Dedifferentiated amniotic fluid mesenchymal stem cell (primary cell): ENCODE measurements at regions not wholly inside any gene's neighbourhood (a gene's known extent, or its start where the extent isn't known, plus 50 kb on each side); places are given as distances from the start of the nearest gene placed in this dataset.
"Not testable (repeated sequence)": the region's sequence is repeated elsewhere in the genome, so short reads cannot be mapped to it uniquely, and the experiment has no call there.

Experiments
- DNase-seq: peaks from one replicate; pipeline ENCODE4 v3.0.0-alpha.2; 2016; ENCODE audit errors: extremely low spot score

DNA sequence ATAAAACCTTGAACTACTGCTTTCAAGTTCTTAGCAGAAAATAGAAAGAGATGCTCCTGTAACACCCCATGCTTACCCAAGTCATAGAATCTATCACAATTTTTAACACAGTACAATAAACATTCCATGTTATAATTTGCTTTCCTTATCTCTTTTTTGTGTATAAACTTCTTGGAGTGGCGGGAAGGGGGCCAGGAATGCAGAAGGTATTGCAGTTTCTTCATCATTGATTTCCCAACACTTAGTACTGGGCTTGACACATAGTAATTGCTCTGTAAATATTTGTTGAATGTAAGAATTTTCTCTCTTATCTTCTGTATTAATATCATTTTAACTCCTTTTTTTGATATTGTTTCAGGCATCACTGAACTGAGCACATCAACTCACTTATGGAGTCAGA lies 535.8 kb downstream of the KCTD12 start:
- DNase-seq, result no peak

DNA sequence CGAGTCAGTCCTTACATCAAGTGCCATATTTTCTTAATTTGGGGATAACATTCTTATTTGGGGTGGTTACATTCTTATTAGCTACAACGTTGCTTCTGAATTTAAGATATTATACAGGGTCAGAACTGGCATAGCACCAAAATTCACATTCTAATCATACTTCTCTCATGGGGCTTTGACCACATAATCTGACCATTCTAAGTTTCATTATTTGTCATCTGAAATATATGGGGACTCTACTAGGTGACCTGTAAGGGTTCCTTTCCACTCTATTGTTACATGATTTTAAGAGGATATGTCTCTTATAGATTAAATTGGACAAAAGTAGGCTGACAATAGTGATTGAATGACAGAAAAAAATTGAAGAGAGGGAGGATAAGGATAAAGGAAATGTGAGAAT lies 536.5 kb downstream of the KCTD12 start:
- no peak for DNase-seq

DNA sequence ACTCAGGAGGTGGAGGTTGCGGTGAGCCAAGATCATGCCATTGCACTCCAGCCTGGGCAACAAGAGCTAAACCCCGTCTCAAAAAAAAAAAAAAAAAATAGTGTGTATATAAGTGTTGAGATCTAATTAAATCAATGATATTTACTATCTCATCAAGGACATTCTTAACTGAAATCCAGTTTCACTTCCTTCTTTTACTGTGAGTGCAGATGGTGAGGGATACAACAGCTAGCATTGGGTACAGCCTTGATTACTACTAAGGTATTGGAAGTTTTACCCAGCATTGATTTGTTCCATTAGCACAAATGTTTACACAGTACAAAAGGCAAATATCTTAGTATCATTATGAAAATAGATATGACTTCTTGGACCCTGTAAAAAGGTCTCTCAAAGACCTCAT lies 546.6 kb downstream of the KCTD12 start:
- no peak for DNase-seq

- DNase-seq, result no peak
Observed at GRCh38 chr13:76338003-76338402, 548.2 kb downstream of the KCTD12 start.

DNA sequence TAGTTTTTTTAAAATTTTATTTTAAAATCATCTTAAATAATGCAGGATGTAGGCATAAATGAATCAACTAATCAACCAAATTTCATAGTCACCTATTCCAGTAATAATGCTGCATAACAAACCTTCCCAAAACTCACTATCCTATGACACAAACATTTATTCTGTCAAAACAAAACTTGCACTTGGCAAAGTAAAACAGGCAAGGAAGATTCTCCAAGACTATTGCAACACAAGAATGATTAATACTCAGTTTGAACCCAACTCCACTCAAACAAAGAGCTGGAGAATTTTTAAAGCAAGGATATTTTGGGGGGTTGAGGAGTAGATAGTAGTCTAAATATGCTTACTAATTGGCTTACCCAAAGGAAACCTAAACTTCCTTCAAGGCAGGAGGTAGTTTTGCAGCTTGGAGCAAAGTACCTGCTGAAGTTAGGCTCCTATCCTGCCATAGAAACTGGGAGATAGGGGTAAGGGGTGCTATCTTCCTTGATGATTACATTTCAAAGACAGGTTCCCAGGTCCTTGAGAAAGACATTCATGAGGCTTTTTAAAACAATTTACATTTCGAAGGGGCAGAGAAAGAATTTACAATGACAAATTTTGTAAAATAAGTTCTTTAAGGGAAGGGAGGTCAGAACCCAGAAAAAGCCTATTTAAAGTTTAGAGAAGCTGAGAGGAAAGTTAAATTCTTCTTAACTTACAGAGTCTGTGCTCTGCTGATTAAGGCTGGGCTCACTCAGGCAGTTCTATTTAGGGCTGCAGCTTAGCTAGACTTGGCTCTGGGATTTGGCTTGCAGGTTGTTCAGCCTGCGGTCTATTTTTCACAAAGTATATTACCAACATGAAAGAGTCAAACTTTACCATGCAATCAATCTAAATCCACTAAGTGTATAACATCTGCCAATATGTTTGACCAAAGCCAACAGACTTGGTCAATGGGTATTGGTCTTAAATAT lies 549.0 kb downstream of the KCTD12 start:
- no peak for DNase-seq

DNA sequence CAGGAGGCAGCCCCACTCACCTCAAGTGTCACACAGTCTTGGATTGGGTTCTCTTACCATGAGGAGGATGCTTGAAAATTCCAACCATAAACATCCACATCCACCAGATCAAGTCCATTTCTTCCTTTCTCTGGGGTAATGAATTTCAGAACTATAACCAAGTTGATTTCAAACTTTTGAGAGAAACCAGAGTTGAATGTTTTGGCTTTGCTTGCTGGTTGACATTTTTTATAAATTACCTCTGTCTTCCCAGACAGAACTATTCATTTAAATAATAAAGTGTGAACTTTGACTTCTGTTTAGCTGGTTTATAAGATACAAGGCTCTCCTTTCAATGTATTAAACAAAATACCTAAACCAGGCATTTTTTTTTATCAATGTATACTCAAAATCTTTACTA lies 550.7 kb downstream of the KCTD12 start:
- no peak for DNase-seq

DNA sequence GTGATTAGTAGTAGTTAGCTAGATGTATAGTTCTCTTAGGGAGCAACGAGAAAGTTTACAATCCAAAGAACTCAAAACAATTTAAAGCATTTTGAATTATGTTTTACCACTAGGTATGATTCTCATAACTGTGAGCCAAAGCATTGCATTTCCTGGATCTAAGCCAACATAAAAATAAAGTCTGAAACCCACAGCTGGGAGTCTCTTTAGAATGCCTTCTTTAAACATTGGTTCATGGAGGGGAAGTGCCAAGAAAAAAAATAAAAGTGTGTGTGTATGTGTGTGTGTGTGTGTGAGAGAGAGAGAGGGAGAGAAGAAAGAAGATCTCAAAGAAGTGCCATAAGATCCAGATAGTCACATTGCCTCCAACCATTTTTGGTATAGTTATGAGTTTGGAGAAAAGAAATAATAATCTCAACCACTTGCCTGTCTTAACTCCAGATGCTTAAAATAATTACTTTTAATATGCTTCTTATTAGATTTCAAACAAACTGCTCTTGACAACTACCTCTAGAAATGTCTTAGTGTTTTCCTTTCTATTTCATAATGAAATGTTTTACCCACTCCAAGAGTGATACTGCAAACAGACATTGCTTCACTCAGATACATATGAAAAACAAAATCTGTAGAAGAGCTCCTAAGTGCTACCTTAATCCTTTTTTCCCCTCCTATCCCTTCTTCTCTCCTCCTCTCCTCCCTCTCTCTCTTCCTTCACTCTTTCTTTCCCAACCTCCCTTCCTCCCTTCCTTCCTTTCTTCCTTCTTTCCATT lies 554.1 kb downstream of the KCTD12 start:
- peak; percentile 67 for DNase-seq

DNA sequence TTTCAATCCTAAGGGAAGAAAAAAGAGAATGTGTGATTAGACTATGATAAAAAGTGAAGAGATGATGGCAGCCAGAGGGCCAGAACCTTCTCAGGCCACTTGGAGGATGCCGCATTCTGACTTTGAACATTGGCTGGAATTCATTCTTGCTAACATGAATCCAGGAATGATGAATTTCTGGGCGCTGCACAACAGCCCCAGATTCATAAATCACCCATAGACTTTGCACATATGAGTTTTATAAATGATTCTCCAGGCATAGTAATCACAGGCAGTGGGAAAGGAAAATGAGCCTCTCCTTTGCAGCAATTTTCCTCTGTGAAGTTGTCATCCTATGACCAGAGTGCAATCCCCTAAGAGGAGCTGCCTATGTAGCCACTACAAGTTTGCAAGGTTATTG lies 555.4 kb downstream of the KCTD12 start:
- DNase-seq, result no peak

DNA sequence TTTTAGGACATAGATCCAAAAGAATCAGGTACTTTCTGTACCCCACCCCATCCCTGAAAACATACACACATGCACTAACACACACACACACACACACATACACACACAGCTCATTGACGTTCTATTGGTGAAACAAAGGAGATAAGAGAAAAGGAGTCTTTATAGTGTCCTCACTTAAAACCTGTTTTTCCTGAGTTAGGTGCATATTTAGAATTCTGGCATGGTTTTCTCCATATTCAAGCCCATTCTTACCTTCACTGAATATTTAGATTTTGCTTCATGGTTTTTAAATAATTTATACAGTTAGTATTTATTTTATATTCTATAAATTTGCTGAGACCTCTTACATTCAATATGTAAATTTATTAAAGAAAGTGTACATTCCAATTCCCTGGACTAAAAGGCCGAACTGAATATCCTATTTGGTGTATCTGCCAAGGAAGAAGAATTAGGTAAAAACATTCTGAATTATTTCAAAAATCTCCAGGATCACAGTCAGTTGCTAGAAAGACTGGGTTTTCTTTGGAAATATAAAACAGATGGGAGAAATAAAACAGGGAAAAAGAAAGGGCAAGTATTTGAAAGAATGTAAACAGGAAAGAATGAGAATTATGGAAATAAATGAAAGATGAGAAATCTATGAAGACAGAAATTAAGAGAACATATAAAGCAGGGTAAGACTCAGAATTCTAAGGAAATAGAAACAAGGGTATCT lies 556.2 kb downstream of the KCTD12 start:
- no peak for DNase-seq

DNA sequence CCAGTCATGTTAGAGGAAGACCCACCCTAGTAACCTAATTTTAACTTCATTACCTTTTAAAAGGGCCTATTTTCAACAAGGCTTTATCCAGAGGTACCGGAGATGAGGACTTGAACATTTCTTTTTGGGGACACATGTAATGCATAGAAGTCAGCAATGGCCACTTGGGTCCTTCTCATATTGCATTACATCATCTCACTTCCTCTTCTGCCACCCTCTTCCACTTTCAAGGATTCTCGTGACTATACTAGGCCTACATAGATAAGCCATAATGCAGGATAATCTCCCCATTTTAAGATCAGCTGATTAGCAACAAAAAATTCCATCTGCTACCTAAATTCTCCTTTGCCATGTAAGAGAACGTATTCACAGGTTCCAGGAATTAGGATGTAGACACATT lies 557.2 kb downstream of the KCTD12 start:
- DNase-seq, result no peak

- no peak for DNase-seq
Observed at GRCh38 chr13:76326343-76326742, 559.9 kb downstream of the KCTD12 start.

GRCh38 chr13:76319921-76320320 lies 566.3 kb downstream of the KCTD12 start:
- no peak for DNase-seq

DNA sequence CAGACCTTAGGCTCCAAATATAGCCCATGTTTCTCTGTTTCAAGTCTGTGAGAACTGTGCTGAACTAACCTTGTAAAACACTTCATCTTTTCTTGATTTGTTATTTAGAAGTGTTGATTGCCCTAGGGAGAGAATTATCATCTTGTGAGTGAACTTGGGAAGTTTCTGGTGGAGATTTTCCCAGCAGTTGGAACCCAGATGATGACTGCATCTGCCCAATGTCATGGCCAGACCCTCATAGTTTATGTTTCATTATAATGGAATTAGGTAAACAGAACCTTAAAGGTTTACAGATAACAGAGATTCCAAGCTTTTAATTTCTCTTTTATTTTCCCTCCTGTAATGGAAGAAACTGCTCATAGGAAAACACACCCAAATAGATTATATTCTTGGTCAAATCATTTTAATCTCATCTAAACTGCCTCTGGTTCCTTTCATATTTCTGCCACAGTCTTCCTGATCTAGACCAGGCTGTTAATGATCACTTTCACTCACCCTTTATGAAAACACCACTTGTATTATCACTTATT lies 569.1 kb downstream of the KCTD12 start:
- DNase-seq, result no peak

DNA sequence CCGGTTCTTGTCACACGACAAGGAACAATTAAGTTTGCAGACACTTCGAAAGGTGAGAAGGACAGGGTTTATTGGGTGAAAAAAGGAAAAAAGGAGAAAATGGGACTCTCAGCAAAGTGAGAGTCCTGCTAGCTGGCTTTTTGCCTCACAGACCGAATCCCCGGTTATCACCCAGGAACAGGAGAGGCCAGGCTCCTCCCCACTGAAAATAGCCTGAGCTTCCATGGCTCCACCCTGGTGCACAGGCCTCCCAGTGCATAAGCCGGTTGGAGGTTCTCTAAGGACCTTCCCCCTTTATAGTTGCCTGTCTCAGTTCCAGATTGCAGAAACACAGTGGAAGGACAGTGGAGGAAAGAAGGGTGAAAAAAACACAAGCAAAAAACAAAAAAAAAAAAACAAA lies 571.7 kb downstream of the KCTD12 start:
- no peak for DNase-seq

DNA sequence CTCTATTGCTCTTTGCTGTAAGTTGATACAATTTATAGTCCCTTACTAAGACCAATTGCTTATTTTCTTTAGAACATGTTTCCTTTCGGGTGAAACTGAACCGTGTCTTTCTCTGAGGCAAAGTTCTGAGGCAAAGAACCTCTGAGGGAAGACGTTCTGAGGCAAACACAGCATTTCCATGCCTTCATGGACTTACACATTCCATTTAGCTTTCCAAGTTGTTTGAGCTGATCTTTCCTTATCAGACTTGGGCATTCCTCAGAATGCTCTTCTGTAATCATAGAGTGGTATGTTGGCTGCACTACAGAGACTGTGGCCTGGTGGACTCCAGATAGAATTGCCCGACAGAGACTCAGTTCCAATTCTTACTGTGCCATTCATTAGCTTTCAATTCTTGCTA lies 579.1 kb downstream of the KCTD12 start:
- DNase-seq, result peak; percentile 66

DNA sequence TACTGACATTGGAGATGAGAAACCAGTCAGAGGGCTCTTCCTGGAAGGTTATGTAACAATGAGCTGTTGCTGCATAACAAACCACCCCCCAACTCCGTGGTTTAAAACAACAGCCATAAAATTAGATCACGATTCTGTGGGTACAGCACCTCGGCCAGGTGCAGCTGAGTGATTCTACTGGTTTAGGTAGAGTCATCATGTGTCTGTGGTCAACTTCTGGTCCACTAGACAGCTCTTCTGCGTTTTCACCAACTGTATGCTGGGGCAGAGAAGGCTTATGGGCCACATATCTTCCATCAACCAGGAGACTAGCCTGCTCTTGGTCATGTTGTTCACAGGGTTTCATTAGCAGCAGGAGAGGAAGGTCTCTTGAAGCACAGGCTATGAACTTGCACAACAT lies 585.5 kb downstream of the KCTD12 start:
- DNase-seq, result no peak

DNA sequence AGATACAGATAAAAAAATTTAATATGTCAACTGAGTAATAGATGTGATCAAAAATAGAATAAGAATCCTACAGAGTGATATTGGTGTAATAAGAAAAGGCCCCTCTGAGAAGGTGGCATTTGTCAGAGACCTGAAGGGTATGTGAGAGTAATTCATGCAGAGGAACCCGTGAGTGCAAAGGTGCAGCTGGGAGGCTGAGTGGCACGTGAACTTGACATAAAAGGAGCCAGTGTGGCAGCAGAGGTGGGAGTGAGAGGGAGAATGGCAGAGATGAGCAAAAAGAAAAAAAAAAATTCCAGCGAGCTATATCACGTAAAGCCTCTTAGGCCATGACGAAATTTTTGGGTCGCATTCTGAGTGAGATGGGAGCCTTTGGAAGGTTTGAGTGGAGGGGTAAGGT lies 588.9 kb downstream of the KCTD12 start:
- DNase-seq, result no peak

DNA sequence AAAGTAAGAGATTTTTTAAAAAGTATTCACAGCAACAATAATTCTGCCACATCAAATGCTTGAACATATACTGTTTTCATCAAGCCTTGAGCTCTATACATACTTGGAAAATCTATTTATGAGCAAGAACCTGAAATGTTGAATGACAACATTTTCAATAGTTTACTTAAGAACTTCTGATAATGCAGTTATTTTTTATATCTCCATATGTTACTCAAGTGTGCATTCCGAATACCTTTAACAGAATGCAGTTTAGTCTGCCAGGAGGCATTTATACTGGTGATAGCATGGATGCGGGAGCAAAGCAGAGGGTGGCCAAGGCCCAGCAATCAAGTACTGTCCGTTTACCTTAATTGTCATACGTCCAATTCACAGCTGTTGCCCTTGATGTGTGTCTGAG lies 589.5 kb downstream of the KCTD12 start:
- DNase-seq, result no peak

DNA sequence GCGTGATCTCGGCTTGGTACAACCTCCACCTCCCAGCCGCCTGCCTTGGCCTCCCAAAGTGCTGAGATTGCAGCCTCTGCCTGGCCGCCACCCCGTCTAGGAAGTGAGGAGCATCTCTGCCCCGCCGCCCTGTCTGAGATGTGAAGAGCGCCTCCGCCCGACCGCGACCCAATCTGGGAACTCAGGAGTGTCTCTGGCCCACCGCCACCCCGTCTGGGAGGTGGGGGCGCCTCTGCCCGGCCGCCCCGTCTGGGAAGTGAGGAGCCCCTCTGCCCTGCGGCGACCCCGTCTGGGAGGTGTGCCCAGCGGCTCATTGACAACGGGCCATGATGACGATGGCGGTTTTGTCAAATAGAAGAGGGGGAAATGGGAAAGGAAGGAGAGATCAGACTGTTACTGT lies 591.2 kb downstream of the KCTD12 start:
- DNase-seq, result not testable (repeated sequence)

DNA sequence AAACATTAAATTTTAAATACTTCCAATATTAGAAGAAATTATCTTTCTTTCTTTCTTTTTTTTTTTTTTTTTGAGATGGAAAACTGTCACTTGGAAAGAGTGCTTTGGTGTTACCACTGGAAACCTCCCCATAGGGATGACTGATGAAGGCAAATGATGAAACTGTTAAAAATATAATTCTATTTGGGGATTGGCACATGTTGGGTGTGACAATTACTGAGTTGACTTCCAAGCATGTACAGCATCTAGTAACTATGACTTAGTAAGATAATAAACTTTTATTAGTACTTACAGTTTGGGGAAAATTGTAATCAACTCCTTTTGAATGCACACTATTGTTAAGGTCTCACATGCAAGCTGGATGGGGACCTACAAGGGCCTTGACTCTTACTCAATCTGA lies 592.5 kb downstream of the KCTD12 start:
- DNase-seq, result no peak

GRCh38 chr13:76293346-76293745 lies 592.9 kb downstream of the KCTD12 start:
- DNase-seq, result peak; percentile 49

DNA sequence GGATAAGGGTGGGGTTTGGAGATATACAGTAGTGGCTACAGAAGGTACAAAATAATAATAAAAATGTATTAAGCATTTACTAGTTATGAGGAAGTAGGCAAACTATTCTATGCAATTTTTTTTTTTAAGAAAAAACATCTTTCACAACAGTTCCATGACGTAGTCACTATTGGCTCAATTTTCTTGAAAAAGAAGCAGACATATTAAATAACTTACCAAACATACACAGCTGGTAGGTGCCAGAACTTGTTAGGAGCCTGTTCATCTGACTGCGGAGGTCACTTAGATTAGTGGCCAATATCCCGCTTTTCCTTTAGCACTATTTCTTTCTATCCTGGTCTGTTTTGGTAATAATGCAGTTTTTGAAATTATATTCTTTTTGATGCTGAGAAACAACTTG lies 593.5 kb downstream of the KCTD12 start:
- no peak for DNase-seq
